Kidney epithelial cell (primary cell): ENCODE measurements at regions not wholly inside any gene's neighbourhood (a gene's known extent, or its start where the extent isn't known, plus 50 kb on each side); places are given as distances from the start of the nearest gene placed in this dataset.

Experiments
- DNase-seq: peaks from one replicate; pipeline ENCODE4 v3.0.0-alpha.2; 2010; ENCODE audit warnings: low read depth
- H3K27me3 ChIP-seq: 2 replicates; pipeline ENCODE4 v1.6.0; 2011; ENCODE audit warnings: low read length; ENCODE audit not compliant: control insufficient read depth, insufficient read depth
- H3K36me3 ChIP-seq: 2 replicates; pipeline ENCODE4 v1.5.1; 2011; ENCODE audit warnings: low read length; ENCODE audit not compliant: control insufficient read depth, insufficient read depth
- H3K4me3 ChIP-seq: 2 replicates; pipeline ENCODE4 v1.5.1; 2011; ENCODE audit warnings: low read depth, mild to moderate bottlenecking, control low read depth, low read length
- CTCF ChIP-seq: IDR thresholded peaks from 2 replicates; pipeline ENCODE4 v1.5.1; 2011; ENCODE audit warnings: mild to moderate bottlenecking, moderate library complexity, low read length, control low read depth, inconsistent platforms; ENCODE audit not compliant: insufficient read depth, poor library complexity, severe bottlenecking

GRCh38 chr2:139165601-139166000, 385.4 kb upstream of the NXPH2 start:
- no peak for TF ChIP-seq CTCF
- H3K4me3 ChIP-seq: no peak overlapping the region
- H3K27me3 ChIP-seq: no peaks in the 10 kb centered on the region
- no peaks in the 10 kb centered on the region for H3K36me3 ChIP-seq
- no peak for DNase-seq

GRCh38 chr2:139165041-139165440, 384.9 kb upstream of the NXPH2 start:
- no peaks in the 10 kb centered on the region for H3K27me3 ChIP-seq
- TF ChIP-seq CTCF: no peak
- H3K36me3 ChIP-seq: no peaks in the 10 kb centered on the region
- DNase-seq: no peak
- no peak overlapping the region for H3K4me3 ChIP-seq

- TF ChIP-seq CTCF: no peak
- Histone ChIP-seq H3K36me3 (no peaks in the 10 kb centered on the region), H3K4me3 (no peak overlapping the region), H3K27me3 (no peaks in the 10 kb centered on the region)
- no peak for DNase-seq
These were observed 382.8 kb upstream of the NXPH2 start for GRCh38 chr2:139162957-139163356.

GRCh38 chr2:139162456-139162855, 382.3 kb upstream of the NXPH2 start:
- Histone ChIP-seq H3K27me3 (no peaks in the 10 kb centered on the region), H3K4me3 (no peak overlapping the region), H3K36me3 (no peaks in the 10 kb centered on the region)
- no peak for TF ChIP-seq CTCF
- DNase-seq: no peak

GRCh38 chr2:139160836-139161235, 380.6 kb upstream of the NXPH2 start:
- no peak for TF ChIP-seq CTCF
- no peak overlapping the region for H3K4me3 ChIP-seq
- no peaks in the 10 kb centered on the region for H3K36me3 ChIP-seq
- DNase-seq: no peak
- H3K27me3 ChIP-seq: no peaks in the 10 kb centered on the region

GRCh38 chr2:139159177-139159576, 379.0 kb upstream of the NXPH2 start:
- Histone ChIP-seq H3K36me3 (no peaks in the 10 kb centered on the region), H3K27me3 (no peaks in the 10 kb centered on the region), H3K4me3 (no peak overlapping the region)
- TF ChIP-seq CTCF: no peak
- no peak for DNase-seq
